ENCODE measurements at regions not wholly inside any gene's neighbourhood (a gene's known extent, or its start where the extent isn't known, plus 50 kb on each side); places are given as distances from the start of the nearest gene placed in this dataset.

DNA sequence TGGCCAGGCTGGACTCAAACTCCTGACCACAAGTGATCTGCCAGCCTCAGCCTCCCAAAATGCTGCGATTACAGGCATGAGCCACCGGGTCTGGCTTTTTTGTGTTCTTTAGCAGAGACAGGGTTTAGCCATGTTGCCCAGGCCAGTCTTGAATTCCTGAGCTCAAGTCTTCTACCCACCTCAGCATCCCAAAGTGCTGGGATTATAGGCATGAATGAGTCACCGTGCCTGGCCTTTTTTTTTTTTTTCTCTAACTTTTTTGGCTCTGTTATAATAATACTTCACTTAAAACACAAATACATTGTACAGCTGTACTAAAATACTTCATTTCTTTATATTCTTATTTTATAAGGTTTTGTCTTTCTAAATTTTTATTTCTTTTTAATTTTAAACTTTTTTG lies 599.5 kb upstream of the PCDH9 start:
- no peak for TF ChIP-seq EZH2phosphoT487 (IDR thresholded peaks at IDR 0.05; ENCODE audit: insufficient read depth, low read depth)
- no peak for TF ChIP-seq EZH2 (IDR thresholded peaks at IDR 0.05; ENCODE audit: insufficient read depth, poor library complexity, severe bottlenecking)

All from GM23248 (cell line).